Psoas muscle (tissue), 7 donors: ENCODE measurements at regions not wholly inside any gene's neighbourhood (a gene's known extent, or its start where the extent isn't known, plus 50 kb on each side); places are given as distances from the start of the nearest gene placed in this dataset.
A peak's percentile ranks its signal among the peaks of the same experiment; 100 is the strongest.

Experiments
- ATAC-seq, 4 donors: fragments of 200-7000 bp; cut with Tn5 transposase; one replicate each; pipeline ENCODE4 v1.9.1; 2020; ENCODE audit warnings: moderate library complexity in 3 of 4, mild to moderate bottlenecking in 2 of 4
- DNase-seq, 2 donors: peaks; one replicate each; pipeline ENCODE4 v3.0.0-alpha.2; 2020
- H3K27ac ChIP-seq: fragments of 200-600 bp; one replicate; pipeline ENCODE4 v1.8.0; 2022
- H3K27me3 ChIP-seq, 3 donors: fragments of 200-600 bp in 1 of 3; one replicate each; pipeline versions ENCODE4 v1.6.1 to v1.8.0; 2013 to 2022; ENCODE audit warnings: low read length in 2 of 3, mild to moderate bottlenecking in 2 of 3, moderate library complexity in 1 of 3; ENCODE audit not compliant: insufficient read depth in 3 of 3
- H3K36me3 ChIP-seq, 2 donors: fragments of 200-600 bp in 1 of 2; one replicate each; pipeline versions ENCODE4 v1.6.1 to v1.8.0; 2013 to 2022; ENCODE audit warnings: low read depth in 1 of 2, mild to moderate bottlenecking in 1 of 2, moderate library complexity in 1 of 2; ENCODE audit not compliant: insufficient read depth in 1 of 2
- H3K4me1 ChIP-seq: fragments of 200-600 bp; one replicate; pipeline ENCODE4 v1.8.0; 2022
- H3K4me3 ChIP-seq: fragments of 200-600 bp; one replicate; pipeline ENCODE4 v1.8.0; 2022; ENCODE audit warnings: mild to moderate bottlenecking
- H3K9me3 ChIP-seq: fragments of 200-600 bp; one replicate; pipeline ENCODE4 v1.8.0; 2022
- WGBS, 3 donors: extraction: QIAGEN DNeasy Blood & Tissue Kit; methylation state at CpG; one replicate each; pipeline versions ENCODE4 v1.1.6 to v1.1.7; 2013; 5-methylcytosine and 5-hydroxymethylcytosine counted together
- intact Hi-C, 2 donors: fragments of 100-400 bp; cut with DNase I; formaldehyde crosslinking; loops; one replicate each; pipeline versions ENCODE4 v1.11.0 to v1.14.2; 2022
- TF ChIP-seq, protein P1 (sequence below): fragments of 200-600 bp; IDR thresholded peaks from one replicate; pipeline ENCODE4 v1.8.0; 2022; ENCODE audit warnings: antibody characterized with exemption
- donor health status: healthy with polysubstance abuse.
- donor health status: DM: no; HTN: no; CAD: no; lungs with moderate emphysema.
- donor health status: Bipolar disorder and iron deficiency.
- donor health status: healthy.
- donor health status: DM: yes; HTN: yes; CAD: no.
- donor health status: DM: no; HTN: no; CAD: no.
- donor health status: DM: yes; HTN: yes; CAD: no.

DNA sequence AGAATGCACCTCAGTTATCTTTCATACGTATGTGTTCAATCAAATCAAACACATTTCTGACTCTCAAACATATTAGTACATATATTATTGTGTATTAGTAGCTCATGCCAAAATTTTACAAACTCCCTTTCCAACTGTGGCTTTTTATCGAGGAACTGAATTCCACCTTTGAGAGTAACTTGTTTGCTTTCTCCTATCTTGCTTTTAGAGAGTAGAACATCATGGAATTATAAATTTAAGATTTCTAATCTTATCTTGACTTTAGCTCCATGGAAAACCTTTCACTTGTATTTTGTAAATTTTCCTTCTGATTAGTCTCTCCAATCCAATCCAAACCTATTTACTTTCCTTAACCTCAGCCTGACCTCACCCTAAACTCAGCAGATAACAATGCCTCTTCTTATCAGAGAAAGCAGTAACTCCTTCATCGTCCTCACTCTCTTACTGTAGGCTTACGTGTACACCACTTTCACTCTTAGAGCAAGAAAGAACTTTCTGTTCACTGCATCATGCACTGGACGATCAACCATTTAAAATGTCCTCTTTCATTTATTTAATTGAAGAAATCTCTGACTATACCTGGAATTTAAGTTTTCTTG is 164.5 kb downstream of the TMTC3 start:
- Histone ChIP-seq H3K36me3 (no peaks in the 10 kb centered on the region), H3K27me3 (no peaks in the 10 kb centered on the region), H3K27ac (no peak overlapping the region), H3K4me3 (no peak overlapping the region), H3K9me3 (no peaks in the 10 kb centered on the region), H3K4me1 (no peaks in the 10 kb centered on the region)
- TF ChIP-seq, protein P1, sequence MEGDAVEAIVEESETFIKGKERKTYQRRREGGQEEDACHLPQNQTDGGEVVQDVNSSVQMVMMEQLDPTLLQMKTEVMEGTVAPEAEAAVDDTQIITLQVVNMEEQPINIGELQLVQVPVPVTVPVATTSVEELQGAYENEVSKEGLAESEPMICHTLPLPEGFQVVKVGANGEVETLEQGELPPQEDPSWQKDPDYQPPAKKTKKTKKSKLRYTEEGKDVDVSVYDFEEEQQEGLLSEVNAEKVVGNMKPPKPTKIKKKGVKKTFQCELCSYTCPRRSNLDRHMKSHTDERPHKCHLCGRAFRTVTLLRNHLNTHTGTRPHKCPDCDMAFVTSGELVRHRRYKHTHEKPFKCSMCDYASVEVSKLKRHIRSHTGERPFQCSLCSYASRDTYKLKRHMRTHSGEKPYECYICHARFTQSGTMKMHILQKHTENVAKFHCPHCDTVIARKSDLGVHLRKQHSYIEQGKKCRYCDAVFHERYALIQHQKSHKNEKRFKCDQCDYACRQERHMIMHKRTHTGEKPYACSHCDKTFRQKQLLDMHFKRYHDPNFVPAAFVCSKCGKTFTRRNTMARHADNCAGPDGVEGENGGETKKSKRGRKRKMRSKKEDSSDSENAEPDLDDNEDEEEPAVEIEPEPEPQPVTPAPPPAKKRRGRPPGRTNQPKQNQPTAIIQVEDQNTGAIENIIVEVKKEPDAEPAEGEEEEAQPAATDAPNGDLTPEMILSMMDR: no peak
- WGBS, 3 donors: 83 to 86% (median 84%) methylated on average over 5 of the region's 5 CpGs
- intact Hi-C loops: no loop called here
- ATAC-seq: no peak
- DNase-seq: no peak

DNA sequence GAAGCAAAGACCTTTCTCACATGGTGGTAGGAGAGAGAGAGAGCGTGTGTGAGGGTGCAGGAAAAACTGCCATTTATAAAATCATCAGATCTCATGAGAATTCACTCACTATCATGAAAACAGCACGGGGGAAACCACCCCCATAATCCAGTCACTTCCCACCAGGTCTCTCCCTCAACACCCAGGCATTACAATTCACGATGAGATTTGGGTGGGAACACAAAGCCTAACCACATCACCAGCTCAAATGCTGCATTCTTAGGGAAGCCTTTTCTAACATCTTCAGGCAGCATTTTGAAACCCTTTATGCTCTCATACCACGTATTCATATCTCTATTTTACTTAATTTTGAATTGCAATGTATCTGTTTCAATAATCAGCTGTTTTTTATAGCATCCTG is 165.9 kb downstream of the TMTC3 start:
- intact Hi-C loops: no loop called here
- Histone ChIP-seq H3K27ac (no peak overlapping the region), H3K36me3 (no peaks in the 10 kb centered on the region), H3K4me3 (no peak overlapping the region), H3K9me3 (no peaks in the 10 kb centered on the region), H3K27me3 (no peaks in the 10 kb centered on the region), H3K4me1 (no peaks in the 10 kb centered on the region)
- no peak for DNase-seq
- ATAC-seq: no peak
- WGBS, 3 donors: 69 to 77% (median 75%) methylated on average over 4 of the region's 4 CpGs
- TF ChIP-seq, protein P1: no peak

DNA sequence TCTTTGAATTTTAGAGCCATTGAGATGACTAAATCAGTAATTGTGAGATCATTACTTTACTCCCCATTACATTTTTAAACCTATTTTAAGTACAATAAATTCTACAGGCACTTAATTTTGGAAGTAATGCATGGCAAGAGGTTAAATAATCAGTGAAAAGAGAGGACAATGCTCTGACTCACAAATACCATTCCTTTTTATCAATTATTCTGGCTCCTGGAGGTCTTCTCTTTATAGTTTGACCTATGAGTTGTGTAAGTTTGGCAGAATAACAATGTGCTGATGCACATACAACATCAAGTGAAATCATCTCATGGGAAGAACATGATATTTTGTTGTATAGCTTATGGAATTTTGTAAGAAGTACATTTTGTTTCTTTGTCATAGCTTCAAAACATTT is 166.7 kb downstream of the TMTC3 start:
- ATAC-seq: no peak
- DNase-seq: no peak
- H3K27me3 ChIP-seq: no peaks in the 10 kb centered on the region
- TF ChIP-seq, protein P1: no peak
- no peak overlapping the region for H3K27ac ChIP-seq
- no peaks in the 10 kb centered on the region for H3K36me3 ChIP-seq
- H3K4me3 ChIP-seq: no peak overlapping the region
- H3K4me1 ChIP-seq: no peaks in the 10 kb centered on the region
- no peaks in the 10 kb centered on the region for H3K9me3 ChIP-seq
- intact Hi-C loops: no loop called here

DNA sequence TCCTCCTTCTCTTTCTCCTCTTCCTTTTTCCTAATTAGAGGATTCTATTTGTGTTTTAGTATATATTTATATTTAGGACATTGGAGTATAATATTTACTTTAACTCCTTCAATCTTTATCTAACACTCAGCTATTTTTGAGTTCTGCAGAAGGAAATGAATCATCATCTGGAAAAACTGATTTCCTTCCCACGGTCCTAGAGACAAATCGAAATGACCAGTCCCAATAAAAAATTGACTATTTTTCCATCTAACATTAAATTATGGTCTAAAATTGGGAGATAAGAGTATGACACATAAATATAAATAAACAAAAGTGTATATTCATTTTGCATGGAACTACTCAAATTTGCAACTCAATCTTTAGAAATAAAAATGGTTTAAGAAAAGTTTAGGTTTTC is 167.4 kb downstream of the TMTC3 start:
- intact Hi-C loops: no loop called here
- DNase-seq: no peak
- H3K27me3 ChIP-seq: no peaks in the 10 kb centered on the region
- no peaks in the 10 kb centered on the region for H3K4me1 ChIP-seq
- H3K9me3 ChIP-seq: no peaks in the 10 kb centered on the region
- 56 to 60% (median 59%) methylated on average over 2 of the region's 2 CpGs for WGBS, 3 donors
- TF ChIP-seq, protein P1: no peak
- no peaks in the 10 kb centered on the region for H3K36me3 ChIP-seq
- no peak overlapping the region for H3K4me3 ChIP-seq
- no peak overlapping the region for H3K27ac ChIP-seq
- no peak for ATAC-seq

DNA sequence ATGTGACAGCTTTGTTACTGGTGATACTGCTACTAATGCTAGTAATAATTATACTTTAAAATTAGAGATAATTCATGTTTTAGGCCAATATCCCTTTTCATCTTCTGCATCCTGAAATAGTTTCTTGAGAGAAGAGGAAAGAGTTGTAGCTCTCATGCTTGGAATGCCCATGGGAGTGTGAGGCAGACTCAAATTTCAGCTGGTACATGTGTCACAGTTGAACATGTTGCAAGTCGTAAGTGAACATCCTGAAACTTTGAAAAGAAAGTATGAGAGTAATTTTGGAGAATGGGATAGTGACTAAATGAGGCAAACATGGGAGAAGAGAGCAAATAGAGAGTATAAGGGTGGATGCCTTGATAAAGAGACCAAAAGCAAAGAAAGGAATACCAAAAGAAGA is 168.0 kb downstream of the TMTC3 start:
- no peak overlapping the region for H3K27ac ChIP-seq
- DNase-seq: peak in 1 of 2 donors; percentile 51
- intact Hi-C loops: no loop called here

More for the DNA sequence above, 168.0 kb downstream of the TMTC3 start:
- Histone ChIP-seq H3K4me1 (no peaks in the 10 kb centered on the region), H3K4me3 (no peak overlapping the region), H3K27me3 (no peaks in the 10 kb centered on the region), H3K36me3 (no peaks in the 10 kb centered on the region), H3K9me3 (no peaks in the 10 kb centered on the region)
- 7 to 15% (median 8%) methylated on average over 1 of the region's 1 CpG for WGBS, 3 donors
- peak in 3 of 4 donors; percentile 37 to 70 (median 59) for ATAC-seq
- TF ChIP-seq, protein P1: no peak
